Thyroid gland (tissue), 4 donors: ENCODE measurements at regions not wholly inside any gene's neighbourhood (a gene's known extent, or its start where the extent isn't known, plus 50 kb on each side); places are given as distances from the start of the nearest gene placed in this dataset.

Experiments used
- POLR2A ChIP-seq, 2 donors: fragments of 450-650 bp; IDR thresholded peaks; one replicate each; pipeline ENCODE4 v1.6.1; 2017; ENCODE audit warnings: antibody characterized with exemption in 2 of 2, mild to moderate bottlenecking in 2 of 2, moderate library complexity in 1 of 2
- TF ChIP-seq, protein P1 (sequence below), 6 experiments: fragments of 200-600 bp in 3 of 6; fragments of 450-650 bp in 3 of 6; sonication (generic) in 3 of 6; IDR thresholded peaks; one replicate each; pipeline ENCODE4 v1.5.1; 2016 to 2019; ENCODE audit warnings: antibody characterized with exemption in 6 of 6, mild to moderate bottlenecking in 2 of 6, inconsistent platforms in 1 of 6, moderate library complexity in 1 of 6

DNA sequence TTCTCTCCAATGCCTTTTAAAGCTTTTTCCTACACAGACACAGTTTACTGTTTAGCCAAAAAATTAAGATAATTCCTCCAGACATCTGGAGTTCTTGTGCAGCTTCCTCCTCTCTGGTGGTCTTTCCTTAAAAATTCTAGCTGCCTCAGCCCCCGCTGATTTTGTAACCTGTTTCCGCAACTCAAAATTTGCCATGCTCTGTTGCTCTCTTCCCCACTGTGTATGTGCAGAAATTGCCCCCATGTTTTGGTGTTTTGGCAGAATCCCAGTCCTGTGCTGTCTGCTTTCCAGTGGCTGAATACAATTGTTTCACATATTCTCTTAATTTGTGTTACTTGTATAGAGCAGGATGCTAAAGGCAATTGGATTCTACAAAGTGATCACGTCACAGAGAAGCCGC is 151.7 kb upstream of the PRSS1 start:
- TF ChIP-seq, protein P1, sequence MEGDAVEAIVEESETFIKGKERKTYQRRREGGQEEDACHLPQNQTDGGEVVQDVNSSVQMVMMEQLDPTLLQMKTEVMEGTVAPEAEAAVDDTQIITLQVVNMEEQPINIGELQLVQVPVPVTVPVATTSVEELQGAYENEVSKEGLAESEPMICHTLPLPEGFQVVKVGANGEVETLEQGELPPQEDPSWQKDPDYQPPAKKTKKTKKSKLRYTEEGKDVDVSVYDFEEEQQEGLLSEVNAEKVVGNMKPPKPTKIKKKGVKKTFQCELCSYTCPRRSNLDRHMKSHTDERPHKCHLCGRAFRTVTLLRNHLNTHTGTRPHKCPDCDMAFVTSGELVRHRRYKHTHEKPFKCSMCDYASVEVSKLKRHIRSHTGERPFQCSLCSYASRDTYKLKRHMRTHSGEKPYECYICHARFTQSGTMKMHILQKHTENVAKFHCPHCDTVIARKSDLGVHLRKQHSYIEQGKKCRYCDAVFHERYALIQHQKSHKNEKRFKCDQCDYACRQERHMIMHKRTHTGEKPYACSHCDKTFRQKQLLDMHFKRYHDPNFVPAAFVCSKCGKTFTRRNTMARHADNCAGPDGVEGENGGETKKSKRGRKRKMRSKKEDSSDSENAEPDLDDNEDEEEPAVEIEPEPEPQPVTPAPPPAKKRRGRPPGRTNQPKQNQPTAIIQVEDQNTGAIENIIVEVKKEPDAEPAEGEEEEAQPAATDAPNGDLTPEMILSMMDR (IDR thresholded peaks at IDR 0.05) = no peak
- no peak for TF ChIP-seq POLR2A (IDR thresholded peaks at IDR 0.05)
